Neural crest cell (in vitro differentiated cells): ENCODE measurements at regions not wholly inside any gene's neighbourhood (a gene's known extent, or its start where the extent isn't known, plus 50 kb on each side); places are given as distances from the start of the nearest gene placed in this dataset.

ENCODE experiments used
- DNase-seq: peaks from one replicate; pipeline ENCODE4 v3.0.0; 2021; ENCODE audit warnings: low read depth, mixed read lengths, low spot score
- H3K27ac Mint-ChIP-seq: one replicate; pipeline ENCODE4 v1.8.0; 2021; ENCODE audit warnings: mild to moderate bottlenecking, mixed read lengths; ENCODE audit not compliant: unreplicated experiment
- H3K27me3 Mint-ChIP-seq: 2 replicates; pipeline ENCODE4 v1.8.0; 2021; ENCODE audit warnings: low read depth, mild to moderate bottlenecking, mixed read lengths
- H3K36me3 Mint-ChIP-seq: 2 replicates; pipeline ENCODE4 v1.8.0; 2021; ENCODE audit warnings: low read depth, mild to moderate bottlenecking, mixed read lengths
- H3K4me1 Mint-ChIP-seq: 2 replicates; pipeline ENCODE4 v1.8.0; 2021; ENCODE audit warnings: mixed read lengths
- H3K4me3 Mint-ChIP-seq: one replicate; pipeline ENCODE4 v1.8.0; 2021; ENCODE audit warnings: mild to moderate bottlenecking, mixed read lengths
- H3K9me3 Mint-ChIP-seq: 2 replicates; pipeline ENCODE4 v1.8.0; 2021; ENCODE audit warnings: mixed read lengths
- TF ChIP-seq, protein P1 (sequence below): fragments of 200-600 bp; sonication (generic); conservative IDR thresholded peaks from 2 replicates; pipeline ENCODE4 v1.5.0; 2021; ENCODE audit warnings: antibody characterized with exemption, mild to moderate bottlenecking

DNA sequence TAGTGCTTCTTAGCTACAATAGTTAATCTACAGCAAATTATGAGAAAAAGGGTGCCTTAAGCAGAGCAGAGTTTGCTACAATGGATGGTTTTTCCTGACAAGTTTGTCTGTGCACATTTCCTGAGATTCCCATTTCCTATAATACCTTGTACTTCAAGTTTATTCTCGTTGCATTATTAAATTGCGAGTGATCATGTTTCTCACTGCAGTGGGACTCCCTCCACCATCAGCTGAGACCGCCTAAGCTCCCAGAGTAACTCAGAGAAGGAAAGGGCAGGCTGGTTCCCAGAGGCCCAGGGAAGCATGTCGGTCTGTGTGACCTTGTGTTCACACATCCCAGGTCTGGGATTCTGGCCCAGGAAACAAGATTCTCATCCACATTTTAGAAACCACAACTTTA is 162.1 kb downstream of the ARL4C start:
- H3K4me1 Mint-ChIP-seq, result peaks cover 24% of the 10 kb centered on the region
- DNase-seq, result no peak
- H3K27ac Mint-ChIP-seq, result no peak overlapping the region
- H3K27me3 Mint-ChIP-seq, result no peaks in the 10 kb centered on the region
- TF ChIP-seq, protein P1, sequence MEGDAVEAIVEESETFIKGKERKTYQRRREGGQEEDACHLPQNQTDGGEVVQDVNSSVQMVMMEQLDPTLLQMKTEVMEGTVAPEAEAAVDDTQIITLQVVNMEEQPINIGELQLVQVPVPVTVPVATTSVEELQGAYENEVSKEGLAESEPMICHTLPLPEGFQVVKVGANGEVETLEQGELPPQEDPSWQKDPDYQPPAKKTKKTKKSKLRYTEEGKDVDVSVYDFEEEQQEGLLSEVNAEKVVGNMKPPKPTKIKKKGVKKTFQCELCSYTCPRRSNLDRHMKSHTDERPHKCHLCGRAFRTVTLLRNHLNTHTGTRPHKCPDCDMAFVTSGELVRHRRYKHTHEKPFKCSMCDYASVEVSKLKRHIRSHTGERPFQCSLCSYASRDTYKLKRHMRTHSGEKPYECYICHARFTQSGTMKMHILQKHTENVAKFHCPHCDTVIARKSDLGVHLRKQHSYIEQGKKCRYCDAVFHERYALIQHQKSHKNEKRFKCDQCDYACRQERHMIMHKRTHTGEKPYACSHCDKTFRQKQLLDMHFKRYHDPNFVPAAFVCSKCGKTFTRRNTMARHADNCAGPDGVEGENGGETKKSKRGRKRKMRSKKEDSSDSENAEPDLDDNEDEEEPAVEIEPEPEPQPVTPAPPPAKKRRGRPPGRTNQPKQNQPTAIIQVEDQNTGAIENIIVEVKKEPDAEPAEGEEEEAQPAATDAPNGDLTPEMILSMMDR, result no peak
- peaks cover 3% of the 10 kb centered on the region for H3K9me3 Mint-ChIP-seq
- no peaks in the 10 kb centered on the region for H3K36me3 Mint-ChIP-seq
- no peak overlapping the region for H3K4me3 Mint-ChIP-seq

DNA sequence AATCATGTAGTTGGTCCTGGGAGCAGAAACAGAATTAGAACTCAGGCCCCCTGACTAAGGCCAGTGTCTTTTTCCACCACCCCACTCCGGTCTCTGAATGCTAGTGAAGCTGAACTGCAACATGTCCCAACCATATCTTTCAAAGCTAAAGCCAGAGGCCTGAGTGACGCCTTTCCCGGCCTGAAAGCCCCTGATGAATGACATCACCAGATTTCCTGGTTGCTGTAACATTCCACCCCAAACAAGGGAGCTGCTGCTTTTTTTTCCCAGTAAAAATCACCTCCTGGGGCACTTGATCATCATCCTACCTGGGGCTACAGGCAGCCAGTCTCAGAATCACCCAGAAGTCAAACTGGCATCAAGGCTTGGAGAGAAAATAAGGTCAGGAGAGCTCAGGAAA is 162.7 kb downstream of the ARL4C start:
- no peak overlapping the region for H3K27ac Mint-ChIP-seq
- peaks cover 3% of the 10 kb centered on the region for H3K9me3 Mint-ChIP-seq
- H3K4me1 Mint-ChIP-seq, result peaks cover 24% of the 10 kb centered on the region
- H3K4me3 Mint-ChIP-seq, result no peak overlapping the region
- TF ChIP-seq, protein P1, result no peak
- no peaks in the 10 kb centered on the region for H3K27me3 Mint-ChIP-seq
- DNase-seq, result no peak
- H3K36me3 Mint-ChIP-seq, result no peaks in the 10 kb centered on the region

DNA sequence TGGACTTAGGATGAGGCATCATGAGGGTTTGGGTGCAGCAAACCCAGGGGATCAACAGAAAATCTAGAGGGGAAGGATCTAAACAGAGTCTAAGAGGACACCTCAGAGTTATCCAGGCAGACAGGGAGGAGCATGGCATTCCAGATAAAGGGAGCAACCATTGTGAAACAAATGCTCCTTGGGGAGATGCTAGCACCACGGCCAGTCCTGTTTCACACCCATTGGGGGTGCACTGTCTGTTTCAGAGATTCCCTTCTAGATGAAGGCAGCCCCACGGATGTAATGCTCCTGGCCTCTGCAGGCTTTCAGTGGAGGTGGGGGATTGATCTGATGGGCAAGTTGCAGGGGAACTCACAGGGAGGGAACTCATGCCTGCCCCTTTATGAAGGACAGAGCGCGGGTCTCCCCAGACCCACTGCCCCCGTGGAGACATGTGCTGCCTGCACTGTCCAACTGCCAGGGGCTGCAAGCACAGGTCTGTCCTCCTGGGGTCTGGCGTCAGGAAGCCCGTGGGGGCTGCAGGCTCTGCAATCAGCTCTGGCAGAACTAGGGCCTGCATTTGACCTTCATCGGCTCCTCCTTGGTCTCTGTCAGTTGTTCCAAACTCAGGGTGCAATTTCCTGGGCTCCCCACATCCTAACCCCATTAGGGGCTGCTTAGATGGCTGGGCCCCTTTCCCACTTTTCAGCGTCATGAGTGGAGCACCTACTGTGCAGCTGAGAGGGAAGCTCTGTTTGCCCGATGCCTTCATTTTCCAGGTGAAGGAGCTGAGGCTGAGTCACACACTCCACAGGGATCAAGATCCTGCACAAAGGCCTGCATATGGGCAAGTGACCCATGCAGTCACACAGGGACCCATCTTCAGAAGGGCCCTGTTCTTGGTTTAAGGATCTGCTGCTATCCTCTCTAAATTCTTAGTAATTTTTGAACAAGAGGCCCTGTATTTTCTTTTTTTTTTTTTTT is 163.4 kb downstream of the ARL4C start:
- TF ChIP-seq, protein P1, result no peak
- peaks cover 24% of the 10 kb centered on the region for H3K4me1 Mint-ChIP-seq
- no peaks in the 10 kb centered on the region for H3K36me3 Mint-ChIP-seq
- no peak for DNase-seq
- H3K27ac Mint-ChIP-seq, result no peak overlapping the region
- no peak overlapping the region for H3K4me3 Mint-ChIP-seq
- H3K27me3 Mint-ChIP-seq, result no peaks in the 10 kb centered on the region
- no peaks in the 10 kb centered on the region for H3K9me3 Mint-ChIP-seq

DNA sequence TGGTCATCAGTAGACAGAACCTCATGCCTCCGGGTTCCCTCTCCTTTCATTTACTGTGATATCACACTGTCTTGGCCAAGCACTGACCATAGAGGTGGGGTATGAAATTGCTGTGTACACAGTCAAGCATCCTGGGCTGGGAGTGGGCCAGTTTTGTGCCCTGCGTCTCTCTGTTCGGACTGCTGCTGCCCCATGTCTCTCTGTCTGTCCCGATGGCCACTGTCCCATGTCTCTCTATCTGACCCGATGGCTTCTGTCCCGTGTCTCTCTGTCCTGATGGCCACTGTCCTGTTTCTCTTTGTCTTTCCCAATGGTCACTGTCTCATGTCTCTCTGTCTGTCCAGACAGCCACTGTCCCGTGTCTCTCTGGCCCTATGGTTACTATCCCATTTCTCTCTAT is 164.9 kb downstream of the ARL4C start:
- Mint-ChIP-seq H3K27me3 (no peaks in the 10 kb centered on the region), H3K9me3 (no peaks in the 10 kb centered on the region), H3K36me3 (no peaks in the 10 kb centered on the region), H3K27ac (peak overlapping the region; percentile 61), H3K4me1 (peaks cover 24% of the 10 kb centered on the region), H3K4me3 (no peak overlapping the region)
- no peak for DNase-seq
- TF ChIP-seq, protein P1, result no peak

DNA sequence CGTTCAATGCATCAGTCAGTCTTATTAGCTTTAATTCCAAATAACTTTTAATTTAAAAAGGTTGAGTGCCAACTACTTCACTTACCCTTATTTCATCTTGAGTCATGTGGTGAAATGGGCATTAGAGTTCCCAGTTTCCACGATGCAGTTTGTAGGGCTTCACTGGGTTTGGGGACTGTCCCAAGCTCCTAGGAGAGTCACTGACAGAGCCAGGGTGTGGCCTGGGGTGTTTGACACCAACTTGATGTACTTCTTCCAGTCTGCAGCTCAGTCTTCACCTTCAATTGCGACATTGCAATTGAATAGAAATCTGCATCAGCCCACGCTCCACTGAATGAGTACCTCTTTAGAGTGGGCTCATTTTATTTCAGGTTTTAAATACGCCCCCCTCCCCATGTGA is 165.3 kb downstream of the ARL4C start:
- no peaks in the 10 kb centered on the region for H3K27me3 Mint-ChIP-seq
- TF ChIP-seq, protein P1, result no peak
- H3K36me3 Mint-ChIP-seq, result no peaks in the 10 kb centered on the region
- H3K4me1 Mint-ChIP-seq, result peaks cover 24% of the 10 kb centered on the region
- no peaks in the 10 kb centered on the region for H3K9me3 Mint-ChIP-seq
- no peak for DNase-seq
- H3K27ac Mint-ChIP-seq, result no peak overlapping the region
- H3K4me3 Mint-ChIP-seq, result no peak overlapping the region
